ENCODE measurements at regions not wholly inside any gene's neighbourhood (a gene's known extent, or its start where the extent isn't known, plus 50 kb on each side); places are given as distances from the start of the nearest gene placed in this dataset.

- no peak for DNase-seq
Observed at GRCh38 chr9:117547904-117548303, 133.0 kb upstream of the ASTN2 start.

- no peak for DNase-seq
Observed at GRCh38 chr9:117546894-117547678, 132.2 kb upstream of the ASTN2 start.

GRCh38 chr9:117545846-117546245 lies 131.0 kb upstream of the ASTN2 start:
- no peak for DNase-seq

GRCh38 chr9:117543089-117543488 lies 128.2 kb upstream of the ASTN2 start:
- no peak for DNase-seq

- DNase-seq, result no peak
Observed at GRCh38 chr9:117542021-117542420, 127.2 kb upstream of the ASTN2 start.

GRCh38 chr9:117541181-117541580 lies 126.3 kb upstream of the ASTN2 start:
- DNase-seq, result no peak

- DNase-seq, result no peak
Observed at GRCh38 chr9:117535973-117536372, 121.1 kb upstream of the ASTN2 start.

GRCh38 chr9:117535434-117535833 lies 120.6 kb upstream of the ASTN2 start:
- DNase-seq, result no peak

GRCh38 chr9:117528225-117528624 lies 113.4 kb upstream of the ASTN2 start:
- DNase-seq, result no peak

- no peak for DNase-seq
Observed at GRCh38 chr9:117526674-117527073, 111.8 kb upstream of the ASTN2 start.

- DNase-seq, result no peak
Observed at GRCh38 chr9:117523531-117524153, 108.8 kb upstream of the ASTN2 start.

GRCh38 chr9:117521293-117521692 lies 106.4 kb upstream of the ASTN2 start:
- no peak for DNase-seq

GRCh38 chr9:117516676-117517632 lies 102.1 kb upstream of the ASTN2 start:
- DNase-seq, result no peak

GRCh38 chr9:117511852-117512481 lies 97.1 kb upstream of the ASTN2 start:
- DNase-seq, result no peak

GRCh38 chr9:117496307-117496706 lies 81.5 kb upstream of the ASTN2 start:
- DNase-seq, result no peak

- DNase-seq, result peak; percentile 64
Observed at GRCh38 chr9:117494401-117495090, 79.7 kb upstream of the ASTN2 start.

- no peak for DNase-seq
Observed at GRCh38 chr9:117492476-117492875, 77.6 kb upstream of the ASTN2 start.

- no peak for DNase-seq
Observed at GRCh38 chr9:117491491-117491890, 76.6 kb upstream of the ASTN2 start.

GRCh38 chr9:117490199-117490598 lies 75.3 kb upstream of the ASTN2 start:
- DNase-seq, result no peak

GRCh38 chr9:117488659-117489058 lies 73.8 kb upstream of the ASTN2 start:
- no peak for DNase-seq

GRCh38 chr9:117487555-117488175 lies 72.8 kb upstream of the ASTN2 start:
- DNase-seq, result peak; percentile 64

- no peak for DNase-seq
Observed at GRCh38 chr9:117486426-117486825, 71.6 kb upstream of the ASTN2 start.

All from NCI-H1694 treated with DMSO at 0.1 percent for 48 hours (cell line).